Astrocyte (in vitro differentiated cells and primary cell): ENCODE measurements at regions not wholly inside any gene's neighbourhood (a gene's known extent, or its start where the extent isn't known, plus 50 kb on each side); places are given as distances from the start of the nearest gene placed in this dataset.

Experiments
- DNase-seq: peaks from one replicate; pipeline ENCODE4 v3.0.0-alpha.2; 2010; ENCODE audit warnings: low read depth
- FAIRE-seq: peaks from 2 replicates; lab custom pipeline; 2011; peaks lifted over from hg19 to GRCh38; lab: Jason Lieb, UNC
- H2AFZ ChIP-seq: 2 replicates; pipeline ENCODE4 v1.6.0; 2012; ENCODE audit warnings: low read depth, low read length, inconsistent platforms
- H3K27ac ChIP-seq: 2 replicates; pipeline ENCODE4 v1.5.1; 2011; ENCODE audit warnings: low read depth, low read length, inconsistent platforms
- H3K27me3 ChIP-seq: 2 replicates; pipeline ENCODE4 v1.6.0; 2011; ENCODE audit warnings: low read length, inconsistent platforms; ENCODE audit not compliant: insufficient read depth
- H3K36me3 ChIP-seq: 2 replicates; pipeline ENCODE4 v1.5.1; 2011; ENCODE audit warnings: low read length, inconsistent platforms; ENCODE audit not compliant: insufficient read depth
- H3K4me1 ChIP-seq: 2 replicates; pipeline ENCODE4 v1.5.1; 2011; ENCODE audit warnings: low read length, inconsistent platforms; ENCODE audit not compliant: insufficient read depth
- H3K4me2 ChIP-seq: 2 replicates; pipeline ENCODE4 v1.6.0; 2012; ENCODE audit warnings: low read length, inconsistent platforms
- H3K4me3 ChIP-seq: 2 replicates; pipeline ENCODE4 v1.5.1; 2011; ENCODE audit warnings: low read depth, mild to moderate bottlenecking, low read length, inconsistent platforms; ENCODE audit not compliant: insufficient read depth
- H3K79me2 ChIP-seq: 2 replicates; pipeline ENCODE4 v1.6.0; 2012; ENCODE audit warnings: mild to moderate bottlenecking, low read length, inconsistent platforms; ENCODE audit not compliant: insufficient read depth
- H3K9ac ChIP-seq: 2 replicates; pipeline ENCODE4 v1.6.0; 2012; ENCODE audit warnings: mild to moderate bottlenecking, low read length, inconsistent platforms
- H3K9me3 ChIP-seq: 2 replicates; pipeline ENCODE4 v1.5.1; 2012; ENCODE audit warnings: low read depth, mild to moderate bottlenecking, low read length, inconsistent platforms; ENCODE audit not compliant: insufficient read depth
- H4K20me1 ChIP-seq: 2 replicates; pipeline ENCODE4 v1.6.0; 2012; ENCODE audit warnings: low read length, inconsistent platforms; ENCODE audit not compliant: insufficient read depth
- H3K27ac Mint-ChIP-seq: one replicate; pipeline ENCODE4 v1.8.0; 2021; ENCODE audit warnings: mild to moderate bottlenecking, mixed read lengths; ENCODE audit not compliant: unreplicated experiment
- H3K27me3 Mint-ChIP-seq: one replicate; pipeline ENCODE4 v1.8.0; 2021; ENCODE audit warnings: low read depth, mixed read lengths; ENCODE audit not compliant: unreplicated experiment
- H3K36me3 Mint-ChIP-seq: one replicate; pipeline ENCODE4 v1.8.0; 2021; ENCODE audit warnings: low read depth, mixed read lengths; ENCODE audit not compliant: unreplicated experiment
- H3K4me1 Mint-ChIP-seq: one replicate; pipeline ENCODE4 v1.8.0; 2021; ENCODE audit warnings: low read depth, mixed read lengths; ENCODE audit not compliant: unreplicated experiment
- H3K4me3 Mint-ChIP-seq: one replicate; pipeline ENCODE4 v1.8.0; 2021; ENCODE audit warnings: mild to moderate bottlenecking, moderate library complexity, mixed read lengths; ENCODE audit not compliant: unreplicated experiment
- H3K9me3 Mint-ChIP-seq: one replicate; pipeline ENCODE4 v1.8.0; 2021; ENCODE audit warnings: mild to moderate bottlenecking, mixed read lengths; ENCODE audit not compliant: unreplicated experiment
- CTCF ChIP-seq: IDR thresholded peaks from 2 replicates; pipeline ENCODE4 v1.5.1; 2011; ENCODE audit warnings: low read depth, mild to moderate bottlenecking, inconsistent platforms, low read length, moderate library complexity; ENCODE audit not compliant: insufficient read depth
- EZH2 ChIP-seq: IDR thresholded peaks from 2 replicates; pipeline ENCODE4 v1.6.1; 2012; ENCODE audit warnings: mild to moderate bottlenecking, low read length, inconsistent platforms; ENCODE audit not compliant: insufficient read depth

- no peak for TF ChIP-seq EZH2
- TF ChIP-seq CTCF = no peak
- H3K27ac Mint-ChIP-seq = no peak overlapping the region
- no peaks in the 10 kb centered on the region for H3K27me3 ChIP-seq
These were observed 569.1 kb downstream of the PDCD6IP start for GRCh38 chr3:34367521-34367920.

DNA sequence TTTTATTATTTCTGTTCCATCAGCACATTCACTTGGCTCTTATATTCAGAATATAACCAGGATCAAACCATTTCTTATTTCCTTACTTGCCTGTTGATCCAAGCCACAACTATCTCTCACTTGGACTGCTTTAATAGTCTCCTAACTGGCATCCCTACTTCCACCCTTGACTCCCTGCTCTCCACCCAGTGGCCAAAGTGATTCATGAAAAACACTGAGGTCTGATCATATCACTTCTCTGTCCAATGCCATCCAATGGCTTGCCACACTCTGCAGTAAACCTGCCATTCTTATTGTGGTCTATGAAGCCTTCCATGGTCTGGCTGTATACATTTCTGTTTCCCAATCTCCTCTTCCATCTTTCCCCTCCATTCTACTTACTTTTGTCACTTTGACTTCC is 576.1 kb downstream of the PDCD6IP start:
- no peak overlapping the region for H2AFZ ChIP-seq
- no peaks in the 10 kb centered on the region for H4K20me1 ChIP-seq
- TF ChIP-seq CTCF = no peak
- no peak for TF ChIP-seq EZH2
- no peak overlapping the region for H3K27ac ChIP-seq
- Mint-ChIP-seq H3K9me3 (no peaks in the 10 kb centered on the region), H3K36me3 (no peaks in the 10 kb centered on the region), H3K4me3 (no peak overlapping the region), H3K27me3 (peaks cover 16% of the 10 kb centered on the region), H3K27ac (no peak overlapping the region), H3K4me1 (peaks cover 2% of the 10 kb centered on the region)
- H3K4me3 ChIP-seq = no peak overlapping the region
- H3K4me2 ChIP-seq = no peak overlapping the region
- DNase-seq = no peak
- H3K79me2 ChIP-seq = no peaks in the 10 kb centered on the region
- H3K9ac ChIP-seq = no peak overlapping the region
- H3K36me3 ChIP-seq = no peaks in the 10 kb centered on the region
- no peaks in the 10 kb centered on the region for H3K27me3 ChIP-seq
- H3K4me1 ChIP-seq = no peaks in the 10 kb centered on the region
- H3K9me3 ChIP-seq = no peaks in the 10 kb centered on the region
- no peak for FAIRE-seq

More at GRCh38 chr3:34367521-34367920, 569.1 kb downstream of the PDCD6IP start:
- Histone ChIP-seq H3K4me1 (no peaks in the 10 kb centered on the region), H3K4me2 (no peak overlapping the region), H4K20me1 (no peaks in the 10 kb centered on the region), H3K36me3 (no peaks in the 10 kb centered on the region), H3K27ac (no peak overlapping the region), H3K9me3 (no peaks in the 10 kb centered on the region), H2AFZ (no peak overlapping the region), H3K9ac (no peak overlapping the region), H3K79me2 (no peaks in the 10 kb centered on the region), H3K4me3 (no peak overlapping the region)
- FAIRE-seq (no peak), DNase-seq (no peak)
- Mint-ChIP-seq H3K27me3 (peaks cover 8% of the 10 kb centered on the region), H3K36me3 (no peaks in the 10 kb centered on the region), H3K4me3 (no peak overlapping the region), H3K9me3 (peaks cover 2% of the 10 kb centered on the region), H3K4me1 (peaks cover 4% of the 10 kb centered on the region)

DNA sequence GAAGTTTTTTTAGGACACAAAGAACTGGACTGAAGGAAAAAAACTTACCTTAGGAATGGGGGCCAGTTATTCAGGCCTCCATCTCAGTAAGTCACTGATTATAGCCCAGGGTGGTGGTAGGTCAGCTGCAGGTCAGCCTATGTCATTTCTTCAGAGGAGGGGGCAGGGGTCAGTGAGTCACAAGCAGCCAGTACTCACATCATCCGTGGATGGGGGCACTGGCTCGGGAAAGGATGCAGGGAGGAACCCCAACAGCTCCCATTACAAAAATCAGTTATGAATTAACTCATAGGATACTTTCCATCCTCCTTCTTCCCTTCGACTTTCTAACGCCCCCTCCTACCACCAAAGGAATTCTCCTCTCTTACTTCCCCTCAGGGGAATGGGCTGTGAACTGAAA is 578.3 kb downstream of the PDCD6IP start:
- FAIRE-seq (no peak), DNase-seq (no peak)
- Histone ChIP-seq H4K20me1 (no peaks in the 10 kb centered on the region), H3K27me3 (no peaks in the 10 kb centered on the region), H3K9ac (no peak overlapping the region), H3K36me3 (no peaks in the 10 kb centered on the region), H3K9me3 (no peaks in the 10 kb centered on the region), H3K79me2 (no peaks in the 10 kb centered on the region), H3K4me2 (no peak overlapping the region), H3K27ac (no peak overlapping the region), H3K4me3 (no peak overlapping the region), H2AFZ (no peak overlapping the region), H3K4me1 (no peaks in the 10 kb centered on the region)
- peaks cover 2% of the 10 kb centered on the region for H3K4me1 Mint-ChIP-seq
- no peak for TF ChIP-seq CTCF
- TF ChIP-seq EZH2 = no peak
- H3K27me3 Mint-ChIP-seq = peaks cover 10% of the 10 kb centered on the region
- no peak overlapping the region for H3K4me3 Mint-ChIP-seq
- no peaks in the 10 kb centered on the region for H3K36me3 Mint-ChIP-seq
- no peaks in the 10 kb centered on the region for H3K9me3 Mint-ChIP-seq
- H3K27ac Mint-ChIP-seq = no peak overlapping the region
